GM21528 (cell line): ENCODE measurements at regions not wholly inside any gene's neighbourhood (a gene's known extent, or its start where the extent isn't known, plus 50 kb on each side); places are given as distances from the start of the nearest gene placed in this dataset.
A peak's percentile ranks its signal among the peaks of the same experiment; 100 is the strongest.

ENCODE experiments used
- ATAC-seq: cut with Tn5 transposase; IDR thresholded peaks from one replicate; pipeline ENCODE4 v1.9.1; 2021; ENCODE audit warnings: mild to moderate bottlenecking, moderate library complexity; ENCODE audit not compliant: unreplicated experiment, low FRiP score

- ATAC-seq: no peak
These were observed 196.9 kb downstream of the ANAPC10 start for GRCh38 chr4:144901141-144901540.

- peak; percentile 54 for ATAC-seq
These were observed 195.4 kb downstream of the ANAPC10 start for GRCh38 chr4:144902614-144903013.

DNA sequence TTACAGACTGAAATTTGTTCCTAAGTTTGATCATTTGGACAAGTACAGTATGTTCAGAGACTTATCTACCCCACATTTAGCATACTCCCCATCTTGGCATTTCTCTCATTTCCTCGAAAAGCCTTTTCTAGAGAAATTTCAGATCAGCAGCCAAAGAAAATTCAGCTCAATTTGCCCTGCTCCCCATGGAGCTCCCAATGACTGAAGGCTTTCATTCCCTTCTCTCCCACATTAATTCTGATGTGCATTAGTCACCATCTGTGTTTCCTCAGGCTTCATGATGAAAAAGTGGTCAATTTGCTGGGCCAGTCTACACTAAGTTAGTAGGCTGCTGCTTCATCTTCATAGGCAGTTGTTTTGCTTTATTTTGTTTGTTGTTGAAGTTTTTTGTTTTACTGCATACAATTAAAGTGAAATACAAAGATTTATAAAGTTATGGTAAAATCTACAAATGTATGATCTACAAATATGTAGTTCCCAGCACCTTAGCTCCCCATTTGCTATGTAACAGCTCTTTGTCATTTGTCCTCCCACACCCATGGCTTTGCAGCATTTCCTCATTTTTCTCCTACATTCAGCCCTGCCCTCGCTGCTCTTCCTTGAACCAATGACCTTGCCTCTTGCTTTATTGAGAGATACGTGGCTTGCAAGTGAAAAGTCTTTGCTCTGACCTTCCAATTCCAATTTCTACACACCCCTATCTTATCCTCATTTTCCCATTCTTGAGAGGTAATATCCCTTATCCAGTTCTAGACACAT is 193.9 kb downstream of the ANAPC10 start:
- ATAC-seq: no peak

DNA sequence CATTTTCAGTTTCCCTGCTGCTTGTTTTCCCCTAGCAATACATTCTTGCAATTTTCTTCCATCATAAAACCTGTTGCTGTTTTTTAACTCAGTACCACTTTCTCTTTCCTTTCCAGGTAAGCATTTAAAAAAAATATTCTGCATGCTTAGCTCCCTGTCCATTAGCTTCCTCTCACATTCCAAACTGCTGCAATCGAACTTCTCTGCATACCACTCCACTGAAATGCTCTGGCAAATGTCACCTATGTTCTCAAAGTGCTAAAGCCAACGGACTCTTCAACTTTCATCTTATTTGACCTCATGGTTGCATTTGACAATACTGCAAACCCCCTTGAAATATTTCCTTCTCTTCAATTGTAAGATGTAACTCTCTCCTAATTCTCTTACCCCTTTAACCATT is 192.7 kb downstream of the ANAPC10 start:
- no peak for ATAC-seq

DNA sequence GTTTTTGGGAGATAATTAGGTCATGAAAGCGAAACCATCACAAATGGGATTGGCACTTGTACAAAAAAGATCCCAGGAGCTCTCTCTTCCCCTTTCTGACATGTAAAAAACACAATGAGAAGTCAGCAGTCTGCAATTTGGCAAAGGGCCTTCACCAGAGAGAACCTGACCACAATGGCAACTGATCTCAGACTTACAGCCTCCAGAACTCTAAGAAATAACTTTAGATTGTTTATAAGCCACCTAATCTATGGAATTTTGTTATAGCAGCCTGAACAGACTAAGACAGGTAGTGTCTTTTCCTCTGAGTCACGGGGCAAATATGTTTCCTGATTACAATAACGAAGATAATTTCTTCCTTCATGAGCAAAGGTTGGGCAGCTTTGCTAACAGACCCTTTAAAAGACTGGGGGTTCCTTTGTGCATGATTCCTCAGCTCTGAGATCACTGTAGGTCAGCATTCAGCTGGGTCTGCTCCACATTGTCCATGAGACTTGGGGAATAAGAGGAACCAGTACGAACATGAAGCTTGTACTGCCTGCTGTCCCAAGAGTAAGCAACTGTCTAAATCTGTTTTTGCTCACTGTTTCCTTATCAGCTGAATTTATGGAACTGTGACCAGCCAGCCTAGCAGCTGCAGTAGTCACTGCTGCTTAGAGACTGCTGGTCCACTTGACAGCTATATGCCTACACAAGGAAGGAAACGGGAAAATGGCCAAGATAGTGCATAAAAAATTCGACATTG is 191.6 kb downstream of the ANAPC10 start:
- ATAC-seq: no peak

GRCh38 chr4:144910723-144911122 is 187.3 kb downstream of the ANAPC10 start:
- ATAC-seq: no peak
